CD4-positive, alpha-beta T cell treated with Interferon alpha-2 for 1 hour (primary cell): ENCODE measurements at regions not wholly inside any gene's neighbourhood (a gene's known extent, or its start where the extent isn't known, plus 50 kb on each side); places are given as distances from the start of the nearest gene placed in this dataset.
"Not testable (repeated sequence)": the region's sequence is repeated elsewhere in the genome, so short reads cannot be mapped to it uniquely, and the experiment has no call there.

Source experiments
- DNase-seq, 2 donors: peaks; one replicate each; pipeline ENCODE4 v3.0.0-alpha.2; 2020 to 2022

GRCh38 chr2:71935262-71935848 lies 212.3 kb downstream of the CYP26B1 start:
- DNase-seq = no peak

GRCh38 chr2:71934595-71935261 lies 212.9 kb downstream of the CYP26B1 start:
- no peak for DNase-seq

- DNase-seq = no peak
Observed at GRCh38 chr2:71934320-71934593, 213.4 kb downstream of the CYP26B1 start.

GRCh38 chr2:71933467-71934319 lies 214.0 kb downstream of the CYP26B1 start:
- DNase-seq = no peak

- DNase-seq = no peak
Observed at GRCh38 chr2:71932780-71933466, 214.7 kb downstream of the CYP26B1 start.

GRCh38 chr2:71932037-71932779 lies 215.5 kb downstream of the CYP26B1 start:
- no peak for DNase-seq

GRCh38 chr2:71930049-71930681 lies 217.5 kb downstream of the CYP26B1 start:
- DNase-seq = no peak

GRCh38 chr2:71929482-71929772 lies 218.2 kb downstream of the CYP26B1 start:
- DNase-seq = no peak

GRCh38 chr2:71928734-71929481 lies 218.8 kb downstream of the CYP26B1 start:
- no peak for DNase-seq

- DNase-seq = no peak
Observed at GRCh38 chr2:71927757-71928715, 219.6 kb downstream of the CYP26B1 start.

GRCh38 chr2:71926876-71927756 lies 220.5 kb downstream of the CYP26B1 start:
- DNase-seq = no peak

GRCh38 chr2:71926089-71926447 lies 221.6 kb downstream of the CYP26B1 start:
- DNase-seq = no peak

GRCh38 chr2:71925268-71926088 lies 222.2 kb downstream of the CYP26B1 start:
- no peak for DNase-seq

GRCh38 chr2:71923887-71924533 lies 223.7 kb downstream of the CYP26B1 start:
- peak in 1 of 2 donors; percentile 55 for DNase-seq

- no peak for DNase-seq
Observed at GRCh38 chr2:71923143-71923525, 224.5 kb downstream of the CYP26B1 start.

- DNase-seq = no peak
Observed at GRCh38 chr2:71922499-71923142, 225.0 kb downstream of the CYP26B1 start.

GRCh38 chr2:71922091-71922490 lies 225.6 kb downstream of the CYP26B1 start:
- no peak for DNase-seq

- not testable (repeated sequence) for DNase-seq
Observed at GRCh38 chr2:71920819-71921218, 226.8 kb downstream of the CYP26B1 start.
